GM12878 (cell line): ENCODE measurements at regions not wholly inside any gene's neighbourhood (a gene's known extent, or its start where the extent isn't known, plus 50 kb on each side); places are given as distances from the start of the nearest gene placed in this dataset.
A peak's percentile ranks its signal among the peaks of the same experiment; 100 is the strongest.
"Not testable (repeated sequence)": the region's sequence is repeated elsewhere in the genome, so short reads cannot be mapped to it uniquely, and the experiment has no call there.

Experiments
- ATAC-seq: fragments of 200-7000 bp; cut with Tn5 transposase; 3 replicates; pipeline ENCODE4 v1.9.1; 2020; ENCODE audit warnings: mild to moderate bottlenecking, moderate library complexity
- BruUV-seq: library from RNA; stranded (reverse); fragments of 400-500 nt; replicated peaks from 2 replicates; lab custom pipeline; 2021; lab: Mats Ljungman, UMichigan
- CTCF ChIA-PET: fragments of 300-600 bp; sonication (Branson Sonifier 250); formaldehyde crosslinking; extraction: SDS; loops from one replicate; lab custom pipeline; 2021; ENCODE audit warnings: inconsistent platforms; lab: Yijun Ruan, JAX
- POLR2A ChIA-PET: fragments of 350-600 bp; formaldehyde crosslinking; extraction: SDS; loops from one replicate; lab custom pipeline; 2021; ENCODE audit warnings: inconsistent platforms; lab: Charles Lee
- RAD21 ChIA-PET: fragments of 300-600 bp; sonication (Branson Sonifier 250); formaldehyde crosslinking; loops from one replicate; lab custom pipeline; 2023; ENCODE audit warnings: antibody characterized with exemption; ENCODE audit not compliant: unreplicated experiment; lab: Charles Lee
- SMC1A ChIA-PET: fragments of 300-600 bp; sonication (Branson Sonifier 250); formaldehyde crosslinking; loops from one replicate; lab custom pipeline; 2023; ENCODE audit not compliant: unreplicated experiment, uncharacterized antibody; lab: Charles Lee
- DNase-seq: peaks from one replicate; pipeline ENCODE4 v3.0.0-alpha.2; 2011; ENCODE audit warnings: low read depth, low spot score
- FAIRE-seq: peaks from 3 replicates; lab custom pipeline; 2011; peaks lifted over from hg19 to GRCh38; lab: Jason Lieb, UNC
- H2AFZ ChIP-seq: 2 replicates; pipeline ENCODE4 v1.6.0; 2011; ENCODE audit warnings: low read depth, low read length, control low read depth; ENCODE audit not compliant: control insufficient read depth
- H3K27ac ChIP-seq: 2 replicates; pipeline ENCODE4 v1.5.1; 2011; ENCODE audit warnings: control low read depth; ENCODE audit not compliant: control insufficient read depth, insufficient read depth
- H3K27me3 ChIP-seq, 2 experiments: replicated peaks in 1 of 2; 2 replicates each; pipeline versions ENCODE4 v1.6.0 to v1.6.1; 2011; ENCODE audit warnings: low read length in 1 of 2; ENCODE audit not compliant: control insufficient read depth in 2 of 2, insufficient read depth in 2 of 2
- H3K36me3 ChIP-seq, 2 experiments: 2 replicates each; pipeline ENCODE4 v1.5.1; 2011; ENCODE audit warnings: low read length in 1 of 2; ENCODE audit not compliant: control insufficient read depth in 2 of 2, insufficient read depth in 2 of 2
- H3K4me1 ChIP-seq: 2 replicates; pipeline ENCODE4 v1.6.1; 2011; ENCODE audit warnings: mild to moderate bottlenecking, low read length, moderate library complexity, mixed read lengths; ENCODE audit not compliant: control insufficient read depth, insufficient read depth
- H3K4me2 ChIP-seq: 2 replicates; pipeline ENCODE4 v1.6.0; 2011; ENCODE audit warnings: control low read depth; ENCODE audit not compliant: control insufficient read depth, insufficient read depth
- H3K4me3 ChIP-seq: fragments of 200-600 bp; sonication (generic); 2 replicates; pipeline ENCODE4 v1.5.1; 2016
- H3K79me2 ChIP-seq: 2 replicates; pipeline ENCODE4 v1.6.0; 2011; ENCODE audit warnings: low read length; ENCODE audit not compliant: control insufficient read depth, insufficient read depth
- H3K9ac ChIP-seq: 2 replicates; pipeline ENCODE4 v1.8.0; 2011; ENCODE audit warnings: low read length, control low read depth, mixed read lengths; ENCODE audit not compliant: control insufficient read depth, insufficient read depth
- H3K9me3 ChIP-seq: replicated peaks from 3 replicates; pipeline ENCODE4 v1.5.1; 2011; ENCODE audit warnings: mild to moderate bottlenecking, low read length; ENCODE audit not compliant: control insufficient read depth, insufficient read depth
- H4K20me1 ChIP-seq: 2 replicates; pipeline ENCODE4 v1.6.0; 2011; ENCODE audit not compliant: control insufficient read depth, insufficient read depth
- BACH1 ChIP-seq: fragments of 450-650 bp; IDR thresholded peaks from 2 replicates; pipeline ENCODE4 v1.6.1; 2017; ENCODE audit warnings: mild to moderate bottlenecking, borderline replicate concordance
- BCL11A ChIP-seq: IDR thresholded peaks from 2 replicates; pipeline ENCODE4 v1.6.1; 2011; ENCODE audit warnings: low read depth, low read length
- BMI1 ChIP-seq: fragments of 450-650 bp; IDR thresholded peaks from 2 replicates; pipeline ENCODE4 v1.6.1; 2016; ENCODE audit warnings: mild to moderate bottlenecking, moderate library complexity, borderline replicate concordance
- CBFB ChIP-seq: IDR thresholded peaks from 2 replicates; pipeline ENCODE4 v1.6.1; 2016; ENCODE audit warnings: antibody characterized with exemption, low read depth
- CEBPZ ChIP-seq: fragments of 150-350 bp; IDR thresholded peaks from 2 replicates; pipeline ENCODE4 v1.6.1; 2016; ENCODE audit warnings: low read depth, low read length
- EED ChIP-seq: sonication (generic); IDR thresholded peaks from 2 replicates; pipeline ENCODE4 v1.6.1; 2016; ENCODE audit warnings: antibody characterized with exemption, low read depth
- MAX ChIP-seq: IDR thresholded peaks from 2 replicates; pipeline ENCODE4 v1.6.1; 2012; ENCODE audit warnings: low read depth, low read length, improper control_type of control experiment
- REST ChIP-seq: IDR thresholded peaks from 2 replicates; pipeline ENCODE4 v1.6.1; 2012; ENCODE audit warnings: mild to moderate bottlenecking, low read depth, low read length
- TARDBP ChIP-seq: IDR thresholded peaks from 2 replicates; pipeline ENCODE4 v1.6.1; 2016; ENCODE audit warnings: borderline replicate concordance
- ZSCAN29 ChIP-seq: fragments of 450-650 bp; IDR thresholded peaks from 2 replicates; pipeline ENCODE4 v1.6.1; 2017; ENCODE audit warnings: mild to moderate bottlenecking, moderate library complexity
- WGBS: methylation state at CpG from one replicate; pipeline ENCODE4 v1.1.6; 2016; ENCODE audit warnings: low lambda C conversion rate; ENCODE audit not compliant: insufficient replicate concordance, insufficient coverage; ENCODE audit errors: missing lambda C conversion rate; 5-methylcytosine and 5-hydroxymethylcytosine counted together
- in situ Hi-C: fragments of 300-500 bp; cut with MboI; formaldehyde crosslinking; loops from 9 replicates; pipeline ENCODE4 v1.14.3; 2018; ENCODE audit warnings: mixed read lengths
- intact Hi-C: fragments of 100-400 bp; cut with micrococcal nuclease; formaldehyde crosslinking; loops from one replicate; pipeline ENCODE4 v1.14.2; 2022; ENCODE audit not compliant: unreplicated experiment

GRCh38 chr2:138247302-138247701 lies 254.3 kb upstream of the SPOPL start (continued):
- TF ChIP-seq CEBPZ (no peak), EED (no peak), REST (no peak), TARDBP (no peak), BMI1 (no peak)

GRCh38 chr2:138249207-138249606 lies 252.4 kb upstream of the SPOPL start:
- BruUV-seq, result no TSS peak
- ChIA-PET CTCF (interaction anchor here (1.5 to 1.6 kb wide), 2 partner anchors 14 to 301 kb away, joined by 3 read pairs; no protein-coding TSS in a partner anchor), RAD21 (no interaction called here), POLR2A (no interaction called here), SMC1A (interaction anchor here (1.0 to 2.0 kb wide), 6 partner anchors 9 to 125 kb away, joined by 3 to 6 read pairs (median 4); no protein-coding TSS in a partner anchor)
- no peak overlapping the region for H3K9ac ChIP-seq
- H3K27me3 ChIP-seq, result no peaks in the 10 kb centered on the region
- no peaks in the 10 kb centered on the region for H3K36me3 ChIP-seq
- no peak overlapping the region for H2AFZ ChIP-seq
- no peak for DNase-seq
- no peak overlapping the region for H3K4me3 ChIP-seq
- H3K79me2 ChIP-seq, result no peaks in the 10 kb centered on the region
- no peaks in the 10 kb centered on the region for H4K20me1 ChIP-seq
- H3K9me3 ChIP-seq, result no peaks in the 10 kb centered on the region
- in situ Hi-C loops (no loop called here), intact Hi-C loops (no loop called here)
- H3K4me2 ChIP-seq, result no peak overlapping the region
- FAIRE-seq, result no peak
- no peak overlapping the region for H3K27ac ChIP-seq
- H3K4me1 ChIP-seq, result no peaks in the 10 kb centered on the region
- no peak for TF ChIP-seq CBFB
- TF ChIP-seq BACH1, result no peak
- TF ChIP-seq BCL11A, result no peak
- no peak for TF ChIP-seq MAX
- no peak for TF ChIP-seq ZSCAN29
- ATAC-seq, result no peak

GRCh38 chr2:138250843-138251320 lies 250.7 kb upstream of the SPOPL start:
- CTCF ChIA-PET, H3K9ac ChIP-seq, in situ Hi-C loops, H3K4me2 ChIP-seq, H3K4me3 ChIP-seq, H3K4me1 ChIP-seq, H2AFZ ChIP-seq, BruUV-seq, ATAC-seq, POLR2A ChIA-PET, H3K27ac ChIP-seq, H3K79me2 ChIP-seq, intact Hi-C loops, H3K9me3 ChIP-seq, H3K27me3 ChIP-seq, H4K20me1 ChIP-seq, DNase-seq, H3K36me3 ChIP-seq, RAD21 ChIA-PET: not testable (repeated sequence)
- peak; percentile 78 for FAIRE-seq
- WGBS, result 59% methylated on average over 2 of the region's 4 CpGs
- SMC1A ChIA-PET, result interaction anchor here (1.4 to 1.5 kb wide), 2 partner anchors 10 to 16 kb away, joined by 4 to 5 read pairs; no protein-coding TSS in a partner anchor
